B cell (primary cell): ENCODE measurements at regions not wholly inside any gene's neighbourhood (a gene's known extent, or its start where the extent isn't known, plus 50 kb on each side); places are given as distances from the start of the nearest gene placed in this dataset.

Experiments used
- CTCF ChIP-seq: fragments of 200-600 bp; IDR thresholded peaks from one replicate; pipeline ENCODE4 v1.8.0; 2022; ENCODE audit warnings: antibody characterized with exemption, mild to moderate bottlenecking
- EZH2 ChIP-seq: IDR thresholded peaks from 2 replicates; pipeline ENCODE4 v1.6.1; 2012; ENCODE audit warnings: borderline replicate concordance, low read depth, mild to moderate bottlenecking, moderate library complexity, low read length; ENCODE audit not compliant: insufficient read depth, poor library complexity, severe bottlenecking

- TF ChIP-seq CTCF (peak; percentile 19), EZH2 (no peak)
Observed at GRCh38 chr4:20428436-20429160, 176.9 kb downstream of the SLIT2 start.
